ENCODE measurements at regions not wholly inside any gene's neighbourhood (a gene's known extent, or its start where the extent isn't known, plus 50 kb on each side); places are given as distances from the start of the nearest gene placed in this dataset.

- no peak overlapping the region for H3K4me3 Mint-ChIP-seq
- 76% methylated on average over 2 of the region's 8 CpGs for WGBS (ENCODE audit: insufficient coverage)
Measured at GRCh38 chr15:38868326-38869114, 303.9 kb upstream of the RASGRP1 start.

GRCh38 chr15:38871638-38872037 lies 307.0 kb upstream of the RASGRP1 start:
- 93% methylated on average over 3 of the region's 3 CpGs for WGBS (ENCODE audit: insufficient coverage)
- H3K36me3 ChIP-seq (replicated peaks in 1 of 2; ENCODE audit: control insufficient read depth in 1 of 2, insufficient read depth in 2 of 2, low read length in 2 of 2), result no peaks in the 10 kb centered on the region
- intact Hi-C loops (cut with micrococcal nuclease), result no loop called here
- Mint-ChIP-seq H3K27ac (no peak overlapping the region), H3K27me3 (ENCODE audit: low read depth in 3 of 3) (peaks cover 0 to 2% (median 0%) of the 10 kb centered on the region in 3 donors), H3K36me3 (no peaks in the 10 kb centered on the region), H3K9me3 (peaks cover 0 to 10% (median 2%) of the 10 kb centered on the region in 7 donors), H3K4me3 (no peak overlapping the region), H3K4me1 (no peaks in the 10 kb centered on the region)
- no peaks in the 10 kb centered on the region for H4K20me1 ChIP-seq (ENCODE audit: insufficient read depth, low read length)
- no peaks in the 10 kb centered on the region for H3K27me3 ChIP-seq (ENCODE audit: control insufficient read depth in 2 of 2, insufficient read depth in 2 of 2, low read length in 2 of 2)
- no peak overlapping the region for H3K27ac ChIP-seq (ENCODE audit: low read depth in 1 of 2, low read length in 2 of 2)
- H3K9ac ChIP-seq (ENCODE audit: insufficient read depth, low read length, poor library complexity, severe bottlenecking), result no peak overlapping the region
- H3K4me1 ChIP-seq (ENCODE audit: control insufficient read depth in 1 of 2, insufficient read depth in 2 of 2, low read length in 2 of 2), result no peaks in the 10 kb centered on the region
- DNase-seq, result no peak
- no peak for TF ChIP-seq CTCF (IDR thresholded peaks at IDR 0.05)
- H3K4me2 ChIP-seq (replicated peaks; ENCODE audit: extremely low read depth, low read length, poor library complexity, severe bottlenecking), result no peak overlapping the region
- no peaks in the 10 kb centered on the region for H3K79me2 ChIP-seq (ENCODE audit: insufficient read depth, low read length)
- H2AFZ ChIP-seq (ENCODE audit: insufficient read depth, low read depth, low read length, poor library complexity, severe bottlenecking), result no peak overlapping the region
- H3K4me3 ChIP-seq (replicated peaks in 1 of 3; ENCODE audit: low read depth in 2 of 3, low read length in 3 of 3), result no peak overlapping the region
- H3K9me3 ChIP-seq (replicated peaks in 1 of 2; ENCODE audit: control insufficient read depth in 1 of 2, insufficient read depth in 1 of 2, low read length in 2 of 2), result no peaks in the 10 kb centered on the region

More at GRCh38 chr15:38868326-38869114, 303.9 kb upstream of the RASGRP1 start:
- Histone ChIP-seq H4K20me1 (ENCODE audit: insufficient read depth, low read length) (no peaks in the 10 kb centered on the region), H3K36me3 (replicated peaks in 1 of 2; ENCODE audit: control insufficient read depth in 1 of 2, insufficient read depth in 2 of 2, low read length in 2 of 2) (no peaks in the 10 kb centered on the region), H3K4me3 (replicated peaks in 1 of 3; ENCODE audit: low read depth in 2 of 3, low read length in 3 of 3) (no peak overlapping the region), H3K9ac (ENCODE audit: insufficient read depth, low read length, poor library complexity, severe bottlenecking) (no peak overlapping the region), H3K4me1 (ENCODE audit: control insufficient read depth in 1 of 2, insufficient read depth in 2 of 2, low read length in 2 of 2) (peaks cover 0 to 10% of the 10 kb centered on the region in 2 donors), H2AFZ (ENCODE audit: insufficient read depth, low read depth, low read length, poor library complexity, severe bottlenecking) (no peak overlapping the region), H3K27me3 (ENCODE audit: control insufficient read depth in 2 of 2, insufficient read depth in 2 of 2, low read length in 2 of 2) (no peaks in the 10 kb centered on the region), H3K4me2 (replicated peaks; ENCODE audit: extremely low read depth, low read length, poor library complexity, severe bottlenecking) (no peak overlapping the region), H3K27ac (ENCODE audit: low read depth in 1 of 2, low read length in 2 of 2) (no peak overlapping the region), H3K9me3 (replicated peaks in 1 of 2; ENCODE audit: control insufficient read depth in 1 of 2, insufficient read depth in 1 of 2, low read length in 2 of 2) (no peaks in the 10 kb centered on the region), H3K79me2 (ENCODE audit: insufficient read depth, low read length) (no peaks in the 10 kb centered on the region)
- no peak for DNase-seq
- peaks cover 0 to 5% (median 1%) of the 10 kb centered on the region in 3 donors for H3K27me3 Mint-ChIP-seq (ENCODE audit: low read depth in 3 of 3)
- intact Hi-C loops (cut with micrococcal nuclease), result no loop called here
- H3K9me3 Mint-ChIP-seq, result peaks cover 0 to 10% (median 0%) of the 10 kb centered on the region in 7 donors
- no peak overlapping the region for H3K27ac Mint-ChIP-seq
- TF ChIP-seq CTCF (IDR thresholded peaks at IDR 0.05), result no peak
- no peaks in the 10 kb centered on the region for H3K36me3 Mint-ChIP-seq
- H3K4me1 Mint-ChIP-seq, result peaks cover 10% of the 10 kb centered on the region
